ENCODE measurements at regions not wholly inside any gene's neighbourhood (a gene's known extent, or its start where the extent isn't known, plus 50 kb on each side); places are given as distances from the start of the nearest gene placed in this dataset.

- TF ChIP-seq SCRT2 (tag by site-specific recombination; IDR thresholded peaks at IDR 0.05) (no peak), PRDM1 (tag by site-specific recombination; IDR thresholded peaks at IDR 0.05) (0 out of 2 replicates have a peak, but pooled peaks have one; percentile 20)
- 0 out of 2 replicates have a peak, but pooled peaks cover 5% of the 10 kb centered on the region for H3K4me1 ChIP-seq (ENCODE audit: control insufficient read depth, insufficient read depth, low read length)
- POLR2A ChIA-PET, result no interaction called here
- peak overlapping the region; percentile 85 for H3K4me3 ChIP-seq (ENCODE audit: low read depth, low read length)
- no peak overlapping the region for H3K27ac ChIP-seq (ENCODE audit: extremely low read depth, low read depth, low read length)
- no peaks in the 10 kb centered on the region for H3K9me3 ChIP-seq (ENCODE audit: control insufficient read depth, insufficient read depth, low read depth, low read length)
- no peaks in the 10 kb centered on the region for H3K36me3 ChIP-seq (ENCODE audit: control insufficient read depth in 2 of 2, insufficient read depth in 1 of 2, low read length in 2 of 2)
- CTCF ChIA-PET, result interaction anchor here (0.6 to 1.1 kb wide), 5 partner anchors 162 to 567 kb away, joined by 3 to 5 read pairs (median 3); no protein-coding TSS in a partner anchor
Measured at GRCh38 chr16:72665701-72666100, 382.2 kb downstream of the ZFHX3 start.

GRCh38 chr16:72664509-72665408 is 383.2 kb downstream of the ZFHX3 start:
- ChIA-PET POLR2A (interaction anchor here (0.8 to 1.4 kb wide), 3 partner anchors 18 to 44 kb away, joined by 3 to 4 read pairs (median 3); no protein-coding TSS in a partner anchor), CTCF (interaction anchor here (0.6 to 1.0 kb wide), 3 partner anchors 50 to 169 kb away, joined by 3 read pairs; no protein-coding TSS in a partner anchor)
- 0 out of 2 replicates have a peak, but pooled peaks cover 5% of the 10 kb centered on the region for H3K4me1 ChIP-seq (ENCODE audit: control insufficient read depth, insufficient read depth, low read length)
- H3K4me3 ChIP-seq (ENCODE audit: low read depth, low read length), result peak overlapping the region; percentile 85
- H3K9me3 ChIP-seq (ENCODE audit: control insufficient read depth, insufficient read depth, low read depth, low read length), result no peaks in the 10 kb centered on the region
- H3K36me3 ChIP-seq (ENCODE audit: control insufficient read depth in 2 of 2, insufficient read depth in 1 of 2, low read length in 2 of 2), result no peaks in the 10 kb centered on the region
- H3K27ac ChIP-seq (ENCODE audit: extremely low read depth, low read depth, low read length), result peak overlapping the region; percentile 86
- TF ChIP-seq ZFP37 (tag by site-specific recombination; IDR thresholded peaks at IDR 0.05), result no peak
- no peak for TF ChIP-seq REPIN1 (tag by site-specific recombination; IDR thresholded peaks at IDR 0.05; ENCODE audit: low read depth)
- peak; percentile 30; the same call in 1 of the 2 replicates for TF ChIP-seq ZNF561 (tag by site-specific recombination; IDR thresholded peaks at IDR 0.05; ENCODE audit: borderline replicate concordance)
- TF ChIP-seq PATZ1 (tag by site-specific recombination; IDR thresholded peaks at IDR 0.05), result peak; percentile 69
- TF ChIP-seq, protein P1, sequence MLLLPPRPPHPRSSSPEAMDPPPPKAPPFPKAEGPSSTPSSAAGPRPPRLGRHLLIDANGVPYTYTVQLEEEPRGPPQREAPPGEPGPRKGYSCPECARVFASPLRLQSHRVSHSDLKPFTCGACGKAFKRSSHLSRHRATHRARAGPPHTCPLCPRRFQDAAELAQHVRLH (tag by site-specific recombination; IDR thresholded peaks at IDR 0.05), result 0 out of 2 replicates have a peak, but pooled peaks have one; percentile 22
- peak; percentile 90 for TF ChIP-seq SP2 (tag by site-specific recombination; IDR thresholded peaks at IDR 0.05)
- TF ChIP-seq ZBTB8A (tag by site-specific recombination; IDR thresholded peaks at IDR 0.05), result peak; percentile 77
- TF ChIP-seq PRDM1 (tag by site-specific recombination; IDR thresholded peaks at IDR 0.05), result no peak
- TF ChIP-seq ZNF391 (tag by site-specific recombination; IDR thresholded peaks at IDR 0.05; ENCODE audit: borderline replicate concordance, low read depth), result no peak
- no peak for TF ChIP-seq ZNF266 (tag by site-specific recombination; IDR thresholded peaks at IDR 0.05; ENCODE audit: low read depth)
- TF ChIP-seq PRDM10 (tag by site-specific recombination; IDR thresholded peaks at IDR 0.05), result peak; percentile 97
- peak; percentile 1; the same call in 1 of the 2 replicates for TF ChIP-seq KLF9 (tag by site-specific recombination; IDR thresholded peaks at IDR 0.05; ENCODE audit: low read depth)
- TF ChIP-seq OVOL3 (tag by site-specific recombination; IDR thresholded peaks at IDR 0.05), result 0 out of 2 replicates have a peak, but pooled peaks have one; percentile 7
- TF ChIP-seq ZBTB17 (tag by site-specific recombination; IDR thresholded peaks at IDR 0.05), result peak; percentile 74
- TF ChIP-seq TSHZ1 (tag by site-specific recombination; IDR thresholded peaks at IDR 0.05; ENCODE audit: borderline replicate concordance), result no peak
- 0 out of 2 replicates have a peak, but pooled peaks have one; percentile 12 for TF ChIP-seq ZBTB7A (tag by site-specific recombination; IDR thresholded peaks at IDR 0.05; ENCODE audit: low read depth)
- TF ChIP-seq ATF2 (tag by site-specific recombination; IDR thresholded peaks at IDR 0.05; ENCODE audit: low read depth), result no peak
- TF ChIP-seq YY1 (tag by site-specific recombination; IDR thresholded peaks at IDR 0.05), result no peak
